ENCODE measurements at regions not wholly inside any gene's neighbourhood (a gene's known extent, or its start where the extent isn't known, plus 50 kb on each side); places are given as distances from the start of the nearest gene placed in this dataset.

DNA sequence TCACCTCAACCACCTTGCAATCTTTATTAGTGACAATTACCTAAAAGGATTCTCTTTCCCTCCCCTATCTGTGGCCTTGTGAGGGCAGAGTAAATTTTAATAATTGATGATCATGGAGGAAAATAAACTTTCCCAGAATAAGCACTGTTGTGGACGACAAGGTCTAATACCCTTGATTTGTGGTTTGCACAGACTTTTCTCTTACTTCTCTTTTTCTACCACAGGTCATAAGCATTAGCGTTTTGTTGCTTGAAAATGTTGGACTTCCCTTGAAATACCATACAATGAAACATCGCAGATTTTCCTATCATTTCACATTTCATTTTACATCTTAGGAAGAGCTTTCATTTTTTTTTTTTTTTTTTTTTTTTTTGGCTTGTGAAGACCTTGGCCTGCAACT lies 188.1 kb upstream of the TMEM72 start:
- TF ChIP-seq POLR2AphosphoS5 (IDR thresholded peaks at IDR 0.05) (no peak), POLR2A (IDR thresholded peaks at IDR 0.05) (no peak)
- TF ChIP-seq, protein P1, sequence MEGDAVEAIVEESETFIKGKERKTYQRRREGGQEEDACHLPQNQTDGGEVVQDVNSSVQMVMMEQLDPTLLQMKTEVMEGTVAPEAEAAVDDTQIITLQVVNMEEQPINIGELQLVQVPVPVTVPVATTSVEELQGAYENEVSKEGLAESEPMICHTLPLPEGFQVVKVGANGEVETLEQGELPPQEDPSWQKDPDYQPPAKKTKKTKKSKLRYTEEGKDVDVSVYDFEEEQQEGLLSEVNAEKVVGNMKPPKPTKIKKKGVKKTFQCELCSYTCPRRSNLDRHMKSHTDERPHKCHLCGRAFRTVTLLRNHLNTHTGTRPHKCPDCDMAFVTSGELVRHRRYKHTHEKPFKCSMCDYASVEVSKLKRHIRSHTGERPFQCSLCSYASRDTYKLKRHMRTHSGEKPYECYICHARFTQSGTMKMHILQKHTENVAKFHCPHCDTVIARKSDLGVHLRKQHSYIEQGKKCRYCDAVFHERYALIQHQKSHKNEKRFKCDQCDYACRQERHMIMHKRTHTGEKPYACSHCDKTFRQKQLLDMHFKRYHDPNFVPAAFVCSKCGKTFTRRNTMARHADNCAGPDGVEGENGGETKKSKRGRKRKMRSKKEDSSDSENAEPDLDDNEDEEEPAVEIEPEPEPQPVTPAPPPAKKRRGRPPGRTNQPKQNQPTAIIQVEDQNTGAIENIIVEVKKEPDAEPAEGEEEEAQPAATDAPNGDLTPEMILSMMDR (IDR thresholded peaks at IDR 0.05): no peak

All from prostate gland (tissue), 2 donors.